Activated CD4-positive, alpha-beta T cell treated with anti-CD3 and anti-CD28 coated beads, Interleukin-2, Interleukin-6, amounts not matched to agents 100 ng/mL and 50 ng/mL, durations not matched to agents 16 hours and 8 hours (primary cell): ENCODE measurements at regions not wholly inside any gene's neighbourhood (a gene's known extent, or its start where the extent isn't known, plus 50 kb on each side); places are given as distances from the start of the nearest gene placed in this dataset.

Source experiments
- DNase-seq: peaks from one replicate; pipeline ENCODE4 v3.0.0-alpha.2; 2020

DNA sequence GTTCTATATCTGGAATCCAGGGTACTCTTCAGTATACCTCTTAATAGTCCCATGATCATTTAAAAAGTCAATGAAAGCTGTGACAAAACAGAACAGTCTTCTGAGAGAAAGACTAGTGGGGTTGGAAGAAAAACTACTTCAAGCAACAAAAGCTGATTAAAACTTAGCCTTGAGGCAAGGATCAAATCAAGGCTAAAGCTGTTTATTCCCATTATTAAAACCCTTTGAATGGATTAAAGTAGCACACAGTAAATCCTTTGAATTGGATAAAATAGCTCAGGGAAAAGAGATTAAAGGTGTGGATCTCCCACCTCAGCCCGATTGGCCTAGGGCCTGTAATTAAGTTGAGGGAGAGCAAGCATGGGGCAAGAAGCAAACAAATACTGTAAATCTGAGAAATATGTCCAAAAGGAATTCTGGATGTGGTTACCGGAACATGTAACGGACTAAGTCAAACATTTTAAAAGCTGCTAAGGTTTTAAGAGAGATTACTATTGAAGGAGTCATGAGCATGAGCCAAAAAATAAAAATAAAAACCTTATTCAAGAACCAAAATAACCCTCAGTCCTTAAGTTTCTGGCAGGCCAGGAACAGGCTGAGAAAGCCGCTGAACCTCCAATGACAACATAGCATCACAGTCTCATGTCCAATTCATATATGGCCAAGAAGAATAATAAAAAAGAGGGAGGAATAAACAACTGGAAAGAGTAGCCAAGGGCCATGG is 257.3 kb upstream of the NEIL3 start:
- DNase-seq = no peak

DNA sequence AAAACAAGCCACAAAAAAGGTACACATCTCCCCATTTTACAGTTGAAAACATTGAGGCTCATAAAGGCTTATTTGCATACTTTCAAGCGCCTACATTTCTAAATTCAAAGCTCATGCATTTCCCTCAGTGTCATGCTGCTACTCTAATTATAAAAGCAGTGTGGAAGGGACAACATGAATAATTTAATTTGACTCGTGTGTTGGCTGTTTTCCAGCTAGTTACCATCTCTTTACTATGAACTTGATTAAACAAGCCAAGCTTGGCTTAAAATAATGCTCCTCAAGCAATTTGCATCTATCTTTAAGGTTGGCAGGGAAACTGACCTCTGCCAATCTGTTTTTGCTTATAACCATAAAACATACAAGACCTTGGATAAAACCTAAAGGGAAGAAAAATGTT is 252.5 kb upstream of the NEIL3 start:
- no peak for DNase-seq

DNA sequence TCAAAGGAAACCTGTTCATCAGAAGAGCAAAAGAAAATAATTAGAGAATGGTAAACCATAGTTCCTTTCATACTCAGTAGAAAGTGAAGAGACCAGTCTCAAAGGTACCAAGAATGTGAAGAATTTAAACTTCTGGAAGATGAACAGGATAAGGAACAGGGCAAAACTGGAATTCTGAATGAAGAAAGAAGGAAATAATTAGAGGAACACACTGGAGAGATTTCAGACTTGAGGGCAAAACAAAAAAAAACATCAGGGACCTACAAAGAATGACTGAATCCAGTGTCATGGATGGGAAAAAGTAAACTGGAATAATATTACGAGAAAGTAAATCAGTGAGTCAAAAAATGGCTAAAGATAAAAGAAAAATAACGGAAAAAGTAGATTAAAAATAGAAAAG is 245.6 kb upstream of the NEIL3 start:
- DNase-seq = no peak

DNA sequence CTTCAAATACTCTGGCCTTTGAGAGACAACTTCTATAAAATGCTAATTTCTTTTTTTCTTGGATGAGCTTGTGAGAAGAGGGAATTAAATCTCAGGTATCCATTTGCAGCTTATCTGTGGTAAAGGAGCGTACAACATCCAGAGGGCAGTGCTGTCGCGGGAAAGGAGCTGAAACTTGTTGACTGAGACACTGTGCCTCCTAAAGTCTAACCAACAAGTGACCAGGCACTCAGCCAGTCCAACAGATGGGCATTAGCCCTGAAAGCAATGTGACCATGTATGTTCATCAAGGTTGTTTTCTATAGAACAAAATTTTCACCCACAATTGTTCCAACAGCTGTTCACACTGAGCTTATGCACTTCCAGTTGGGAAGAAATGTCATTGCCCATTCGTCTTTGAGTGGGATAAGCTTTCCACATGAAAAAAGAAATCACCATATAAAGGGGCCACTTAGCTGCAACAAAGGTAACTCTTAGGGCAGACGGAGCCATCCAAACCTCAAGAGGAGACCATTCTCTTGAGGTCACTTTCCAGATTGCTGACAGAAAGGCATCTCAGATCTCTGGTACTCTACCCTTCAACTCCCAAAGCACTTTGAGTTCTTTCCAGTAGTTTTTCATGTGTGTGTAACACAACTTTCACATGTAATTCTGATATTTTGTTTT is 244.8 kb upstream of the NEIL3 start:
- DNase-seq = no peak

DNA sequence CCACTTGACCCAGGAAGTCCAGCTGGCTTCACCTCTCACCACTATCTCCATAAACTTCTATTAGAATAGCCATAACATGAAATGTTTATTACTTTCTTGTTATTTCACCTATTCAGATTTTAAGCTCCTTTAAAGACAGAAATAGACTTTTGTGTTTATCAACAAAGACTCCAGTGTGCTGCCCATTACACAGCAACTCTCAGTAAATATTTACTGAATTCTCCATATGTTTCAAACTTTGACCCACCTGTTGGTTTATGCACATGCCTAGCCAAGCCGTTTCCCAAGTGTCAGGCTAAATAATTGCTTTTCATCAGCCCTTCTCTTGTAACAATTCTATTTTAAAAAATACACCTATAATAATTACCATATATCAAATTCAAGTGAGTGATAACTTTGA is 242.9 kb upstream of the NEIL3 start:
- DNase-seq = no peak

DNA sequence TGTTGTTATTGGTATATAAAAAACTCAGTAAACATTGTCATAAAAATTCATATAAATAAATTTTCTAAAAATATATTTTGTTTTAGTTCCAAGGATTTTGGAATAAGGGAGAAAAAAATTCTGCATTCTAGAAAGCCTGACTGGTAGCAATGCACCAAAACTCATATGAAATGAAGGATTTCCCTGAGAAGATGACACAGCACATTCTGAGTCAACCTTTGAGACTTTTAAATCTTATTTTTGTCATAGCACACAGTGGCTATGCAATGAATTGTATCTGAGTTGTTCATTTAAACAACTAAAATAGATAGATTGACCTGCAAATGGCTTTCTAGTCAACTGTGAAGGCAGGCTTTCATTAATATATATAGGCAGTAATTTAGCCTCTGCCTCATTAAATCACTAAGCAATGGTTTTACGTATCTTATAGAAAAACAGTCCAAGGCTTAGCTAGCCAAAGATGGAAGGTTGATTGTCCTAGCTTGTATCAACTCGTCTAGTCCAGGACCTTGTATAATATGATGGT is 239.1 kb upstream of the NEIL3 start:
- DNase-seq = no peak

DNA sequence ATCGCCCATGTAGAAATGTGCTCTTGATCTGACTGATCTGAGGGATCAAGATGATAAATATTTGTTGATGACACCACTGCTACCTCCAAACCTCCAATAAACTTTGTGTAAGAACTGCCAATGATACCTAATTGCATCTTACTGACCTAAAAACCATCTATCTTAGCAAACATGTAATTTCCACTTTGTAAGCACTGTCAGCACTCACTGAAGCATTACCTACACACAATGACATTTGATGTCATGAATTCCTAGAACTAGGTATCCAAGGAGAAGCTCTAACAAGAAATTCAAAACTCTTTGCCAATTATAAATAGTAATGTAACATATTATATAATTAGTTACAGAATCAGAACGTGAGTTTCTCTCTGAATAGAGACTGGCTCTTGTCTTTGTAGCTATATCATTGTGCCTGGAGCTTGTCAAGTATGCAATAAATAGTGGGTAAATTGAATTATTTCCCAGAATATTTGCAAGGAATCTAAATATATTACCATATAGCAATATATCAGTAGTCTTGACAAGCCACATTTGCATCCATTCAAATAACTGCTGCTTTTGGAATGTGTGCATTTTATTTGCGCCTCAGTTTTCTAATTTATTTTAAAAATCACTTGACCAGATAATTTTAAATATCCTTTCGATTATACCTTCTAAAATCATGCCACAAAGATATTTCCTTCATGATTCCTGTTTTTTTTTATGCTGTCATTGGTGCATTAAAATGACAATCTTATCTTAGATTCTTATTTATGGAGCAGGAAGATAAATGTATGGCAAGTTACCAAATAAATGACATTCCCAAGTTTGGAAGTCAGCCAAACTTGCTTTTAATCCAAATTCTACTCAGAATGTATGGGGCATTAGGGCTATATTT is 232.3 kb upstream of the NEIL3 start:
- DNase-seq = no peak

DNA sequence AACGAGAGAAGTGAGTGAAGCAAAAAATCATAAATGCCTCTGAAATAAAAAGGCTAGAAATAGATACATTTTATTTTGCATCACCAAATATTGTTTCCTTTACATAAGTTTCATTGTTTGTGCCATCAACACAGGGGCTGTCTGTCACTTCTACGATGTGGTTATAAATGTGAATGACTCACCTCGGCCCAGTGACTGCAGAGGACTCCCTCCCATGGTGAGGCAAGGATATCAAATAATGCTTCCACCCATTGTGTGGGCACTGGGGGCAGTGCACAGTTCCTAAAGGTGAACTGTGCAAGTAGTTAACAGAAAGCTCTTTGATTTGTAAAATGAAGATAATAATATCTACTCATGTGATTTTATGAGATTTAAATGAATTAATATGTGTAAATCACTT is 230.3 kb upstream of the NEIL3 start:
- DNase-seq = no peak

DNA sequence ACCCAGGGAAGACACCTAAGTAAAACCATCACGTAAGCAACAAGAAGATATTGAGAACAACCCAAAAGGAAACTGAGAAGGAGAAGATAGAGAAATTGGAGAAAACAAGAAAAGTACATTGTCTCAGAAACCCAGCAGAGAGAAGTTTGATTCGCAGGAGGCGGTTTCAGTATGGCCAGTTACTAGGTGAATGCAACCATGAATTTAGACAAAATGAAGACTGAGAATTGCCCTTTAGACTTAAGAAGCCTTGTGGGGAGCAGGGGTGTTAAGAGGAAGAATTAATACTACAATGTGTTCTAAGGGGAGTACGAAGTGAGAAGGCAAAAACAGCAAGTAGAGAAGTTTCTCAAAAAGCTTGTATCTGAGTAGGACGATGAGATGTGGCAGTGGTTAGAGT is 229.3 kb upstream of the NEIL3 start:
- DNase-seq = no peak

DNA sequence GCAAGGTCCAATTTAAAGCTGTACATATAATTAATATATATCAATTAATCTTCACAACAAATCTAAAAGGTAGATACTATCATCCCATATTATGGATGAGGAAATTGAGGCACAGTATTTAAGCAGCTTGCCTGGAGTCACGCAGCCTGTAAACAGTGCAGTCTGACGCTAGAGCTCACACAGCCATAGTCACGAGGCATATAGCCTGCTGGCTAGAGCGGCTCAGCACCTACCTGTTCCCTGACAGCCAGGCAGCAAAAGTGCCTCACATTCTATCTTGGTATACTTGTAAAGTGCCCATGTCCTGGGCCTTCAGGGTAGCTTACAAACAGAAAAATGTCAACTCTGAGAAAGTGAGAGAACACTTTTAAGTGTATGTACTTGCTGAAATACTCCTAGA is 222.6 kb upstream of the NEIL3 start:
- DNase-seq = no peak

DNA sequence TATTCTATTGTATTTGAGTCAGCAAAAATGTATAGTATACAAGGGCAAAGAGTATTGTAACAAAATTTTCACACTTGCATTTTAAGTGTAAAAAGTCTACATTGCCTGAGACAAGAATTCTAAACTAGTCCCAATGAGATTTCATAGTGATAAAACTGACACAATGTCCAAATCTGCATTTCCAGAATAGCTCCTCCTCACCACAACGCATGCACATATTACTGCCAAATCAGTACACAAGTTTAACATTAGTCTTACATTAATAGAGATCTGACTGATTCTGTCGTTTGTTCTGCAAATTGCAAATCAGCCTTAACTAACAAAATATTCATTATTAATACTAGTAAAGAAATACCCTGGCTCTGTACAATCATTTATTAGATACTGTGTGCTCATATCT is 222.2 kb upstream of the NEIL3 start:
- DNase-seq = no peak

DNA sequence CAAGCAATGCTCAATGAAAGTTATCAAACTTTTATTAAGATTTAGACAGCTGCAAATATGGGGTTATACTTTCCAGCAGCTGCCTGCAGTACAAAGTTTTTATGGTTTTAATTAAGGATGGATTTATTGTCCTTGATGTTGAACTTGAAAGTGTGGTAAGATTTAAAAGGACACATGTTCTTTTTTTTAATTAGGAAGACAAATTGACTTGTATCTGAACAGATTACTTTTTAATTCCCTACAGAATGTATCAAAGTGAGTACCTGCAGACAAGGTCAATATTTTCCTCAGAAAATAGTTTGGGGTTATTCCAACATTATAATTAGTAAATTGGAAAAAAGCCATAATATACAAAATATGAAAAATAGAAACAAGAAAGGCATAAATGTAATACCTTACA is 218.2 kb upstream of the NEIL3 start:
- no peak for DNase-seq

DNA sequence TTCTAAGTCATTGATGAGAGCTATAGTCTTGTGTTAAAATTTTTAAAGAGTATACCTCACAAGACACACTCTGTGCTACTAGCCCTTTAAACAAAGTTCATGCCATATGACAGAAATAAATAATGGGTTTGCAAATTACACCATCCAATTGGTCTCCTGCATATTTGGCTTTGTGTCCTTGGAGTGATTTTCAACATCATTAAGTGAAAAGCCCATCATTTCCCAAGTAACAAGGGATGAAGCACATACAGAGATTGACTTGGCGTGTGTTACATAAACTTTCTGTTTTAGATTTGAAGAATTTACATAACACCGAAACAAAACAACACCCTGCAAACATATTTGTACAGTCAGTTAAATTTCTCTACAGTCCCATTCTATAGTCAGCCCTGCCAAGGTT is 216.9 kb upstream of the NEIL3 start:
- DNase-seq = no peak

DNA sequence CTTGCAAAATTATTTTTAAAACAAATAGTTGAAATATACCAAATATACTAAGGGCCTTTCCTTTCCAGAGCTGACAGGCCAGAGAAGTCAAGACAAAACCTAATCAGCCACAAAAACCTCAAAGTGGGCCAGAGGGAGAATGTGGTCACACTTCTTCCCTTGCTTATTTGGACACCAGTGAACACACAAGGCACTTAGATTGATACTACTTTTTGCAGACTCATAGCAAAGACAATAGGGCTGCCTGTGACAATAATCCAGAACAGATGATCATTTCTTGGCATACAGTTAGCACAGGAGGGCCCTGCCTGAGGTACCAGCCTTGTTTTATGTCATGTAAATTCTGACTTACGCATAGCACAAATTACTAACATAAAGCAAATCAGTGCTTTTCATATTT is 215.7 kb upstream of the NEIL3 start:
- DNase-seq = no peak

DNA sequence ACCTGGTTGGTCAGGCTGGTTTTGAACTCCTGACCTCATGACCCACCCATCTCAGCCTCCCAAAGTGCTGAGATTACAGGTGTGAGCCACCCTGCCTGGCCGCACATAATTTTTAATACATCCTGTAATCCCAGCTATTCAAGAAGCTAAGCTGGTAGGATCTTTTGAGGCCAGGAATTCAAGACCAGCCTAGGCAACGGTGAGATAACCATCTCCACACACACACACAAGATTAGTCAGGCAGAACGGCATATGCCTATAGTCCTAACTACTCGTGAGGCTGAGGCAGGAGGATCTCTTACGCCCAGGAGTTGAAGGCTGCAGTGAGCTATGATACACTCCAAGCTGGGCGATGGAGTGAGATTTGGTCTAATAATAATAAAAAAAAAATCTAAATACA is 212.4 kb upstream of the NEIL3 start:
- DNase-seq = no peak

DNA sequence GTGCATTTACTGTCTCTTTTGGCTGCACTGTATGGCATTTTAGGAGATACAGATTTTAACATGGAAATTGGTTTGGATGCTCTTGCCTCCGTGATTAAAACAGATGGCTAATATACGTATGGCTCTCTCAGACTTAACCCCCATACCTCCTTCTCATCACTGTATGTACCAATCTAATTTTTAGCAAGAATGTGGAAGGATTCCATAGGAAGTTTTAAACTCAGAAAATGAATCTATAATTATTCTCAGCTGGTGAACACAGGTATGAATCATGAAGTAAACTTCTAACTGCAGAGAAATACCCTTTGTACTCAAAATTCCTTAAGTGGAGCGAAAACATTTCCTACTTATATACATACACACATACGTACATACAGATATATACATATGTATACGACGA is 210.5 kb upstream of the NEIL3 start:
- DNase-seq = no peak

DNA sequence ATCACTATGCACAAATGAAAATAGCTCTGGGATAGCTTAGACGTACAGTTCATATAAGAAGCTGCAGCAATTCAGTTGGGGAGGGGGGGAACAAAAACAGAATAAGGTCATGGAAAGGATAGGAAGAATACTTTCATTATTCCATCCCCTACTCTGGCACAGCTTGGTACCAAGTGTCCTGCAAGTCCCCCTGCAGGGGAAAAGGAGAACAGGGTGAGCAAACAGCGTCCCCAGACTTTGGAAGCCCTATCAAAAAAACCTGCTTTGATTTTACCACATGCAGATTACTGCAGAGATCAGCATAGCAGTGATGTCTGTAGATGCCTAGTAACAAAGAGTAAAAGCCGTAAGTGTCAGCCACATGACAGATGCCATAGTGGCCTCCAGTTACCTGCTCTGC is 209.4 kb upstream of the NEIL3 start:
- no peak for DNase-seq

DNA sequence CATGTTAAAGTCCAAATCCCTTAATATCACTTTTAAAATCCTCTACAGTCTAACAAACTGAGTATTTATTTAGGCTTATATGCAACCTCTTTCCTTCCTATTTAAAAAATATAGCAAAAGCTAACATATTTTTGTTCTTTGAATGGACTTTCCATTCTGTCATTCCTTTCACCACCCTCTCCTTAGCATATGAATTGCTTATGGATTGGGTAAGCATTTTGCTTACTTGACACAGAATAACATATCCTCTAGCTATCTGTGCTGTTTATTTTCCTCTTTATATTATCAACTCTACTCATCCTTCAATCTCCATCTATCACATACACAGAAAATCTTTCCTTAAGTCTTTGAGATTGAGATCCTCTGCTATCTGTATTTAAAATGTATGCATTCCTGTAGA is 206.1 kb upstream of the NEIL3 start:
- no peak for DNase-seq

DNA sequence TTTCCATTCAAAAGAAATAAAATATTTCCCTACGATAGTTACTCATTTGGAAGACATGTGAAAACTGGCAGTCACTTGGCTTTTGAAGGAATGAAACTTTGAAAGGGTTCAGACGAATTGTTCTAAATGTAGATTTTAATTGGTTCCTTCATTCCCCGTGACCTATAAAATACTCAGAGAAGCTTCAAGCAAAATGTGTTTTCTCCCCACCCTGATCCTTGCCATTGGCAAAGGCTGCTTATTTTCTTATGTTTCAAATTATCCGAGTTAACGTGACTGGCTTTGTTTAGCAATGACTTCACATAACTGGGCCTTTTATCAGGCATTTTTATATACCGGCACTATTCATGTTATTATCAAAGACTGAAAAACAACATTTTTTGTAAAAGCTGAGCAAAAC is 204.1 kb upstream of the NEIL3 start:
- no peak for DNase-seq

DNA sequence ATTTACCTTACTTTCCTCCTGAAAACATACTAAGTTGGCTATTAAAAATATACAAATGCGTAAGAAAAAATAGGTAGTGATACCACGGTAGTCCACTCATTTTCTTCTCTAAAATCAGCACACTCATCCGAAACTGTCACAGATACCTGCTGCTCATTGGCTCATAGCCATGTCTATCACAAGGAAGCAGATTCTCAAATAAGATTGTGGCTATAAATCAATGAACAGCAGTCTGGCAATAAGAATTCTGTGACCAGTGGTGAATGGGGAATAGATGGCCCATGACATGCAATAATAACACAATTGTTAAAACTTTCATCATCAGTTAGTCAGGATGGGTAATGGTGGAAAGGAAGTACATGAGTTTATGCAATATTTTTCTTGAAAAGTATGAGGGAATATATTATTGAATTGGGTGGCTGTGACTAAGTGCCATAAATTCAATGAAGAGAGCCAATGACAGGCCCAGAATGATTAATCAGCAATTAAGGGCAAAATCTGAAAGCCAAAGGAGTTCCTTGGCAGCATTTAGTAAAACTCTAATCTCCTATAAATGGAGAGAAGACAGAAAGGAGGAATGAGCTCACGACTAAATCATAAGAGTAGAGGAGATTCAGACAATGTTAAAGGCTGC is 202.3 kb upstream of the NEIL3 start:
- no peak for DNase-seq

DNA sequence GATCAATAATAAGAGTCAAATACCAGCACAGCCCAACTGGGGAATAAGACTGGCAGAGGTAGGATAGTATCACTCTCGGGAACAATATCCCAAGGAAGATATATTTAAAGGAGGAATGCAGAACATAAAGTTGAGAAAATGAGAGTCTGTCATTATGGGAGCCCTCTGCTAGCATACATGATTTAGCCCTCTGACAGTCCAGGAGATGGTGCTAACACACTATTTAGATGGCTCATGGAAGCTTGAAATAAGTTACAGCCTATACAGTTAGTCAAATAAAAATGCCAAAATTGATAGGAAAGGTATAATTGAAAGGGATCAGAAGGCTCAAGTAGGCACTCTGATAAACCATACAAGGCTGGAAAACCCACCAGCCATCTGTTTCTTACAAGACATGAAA is 201.0 kb upstream of the NEIL3 start:
- DNase-seq = no peak

DNA sequence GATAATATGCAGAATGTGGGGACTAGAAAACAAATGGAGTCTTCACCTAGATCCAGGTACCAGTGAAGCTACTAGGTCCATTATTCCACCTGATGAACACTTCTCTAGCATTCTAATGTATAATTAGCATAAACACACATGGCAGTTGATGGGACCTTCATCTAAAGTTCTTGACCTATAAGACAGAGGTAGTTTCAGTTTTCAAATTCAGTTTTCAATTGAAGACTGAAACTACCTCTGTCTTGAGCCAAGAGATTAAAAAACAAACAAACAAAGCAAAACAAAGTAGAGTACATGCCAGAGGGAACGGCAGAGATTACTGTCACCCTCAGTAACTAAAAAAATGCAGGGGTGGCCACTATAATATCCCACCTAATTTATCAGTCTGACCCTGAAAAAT is 199.9 kb upstream of the NEIL3 start:
- no peak for DNase-seq

DNA sequence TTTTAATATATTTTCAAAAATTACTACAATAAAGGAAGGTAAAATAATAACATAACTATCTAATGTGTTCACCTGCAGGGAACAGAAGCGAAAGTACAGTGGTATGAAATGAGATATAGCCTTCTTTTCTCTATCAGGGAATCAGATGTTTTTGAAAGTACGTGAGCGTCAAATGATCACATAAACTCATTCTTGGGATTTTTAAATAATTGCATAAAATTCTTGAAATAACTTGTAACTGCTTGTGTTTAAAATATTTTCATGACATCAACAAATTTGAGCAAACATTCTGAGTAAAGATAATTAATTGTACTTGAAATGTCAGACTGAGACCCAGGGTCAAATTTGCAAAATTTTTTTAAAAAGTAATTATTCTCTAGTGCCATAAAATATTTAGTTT is 193.5 kb upstream of the NEIL3 start:
- no peak for DNase-seq
